A673 (cell line): ENCODE measurements at regions not wholly inside any gene's neighbourhood (a gene's known extent, or its start where the extent isn't known, plus 50 kb on each side); places are given as distances from the start of the nearest gene placed in this dataset.

Source experiments
- BruUV-seq: library from RNA; stranded (reverse); fragments of 400-500 nt; replicated peaks from 2 replicates; lab custom pipeline; 2021; lab: Mats Ljungman, UMichigan
- CTCF ChIA-PET: fragments of 300-600 bp; sonication (Branson Sonifier 250); formaldehyde crosslinking; loops from one replicate; lab custom pipeline; 2022; ENCODE audit warnings: antibody characterized with exemption; lab: Charles Lee
- POLR2A ChIA-PET: fragments of 300-600 bp; sonication (Branson Sonifier 250); formaldehyde crosslinking; loops from one replicate; lab custom pipeline; 2022; ENCODE audit warnings: antibody characterized with exemption; ENCODE audit not compliant: low non-redundant PET; lab: Charles Lee
- DNase-seq: peaks from one replicate; pipeline ENCODE4 v3.0.0-alpha.2; 2015; ENCODE audit warnings: low spot score
- H3K27ac ChIP-seq: fragments of 200-600 bp; sonication (generic); 2 replicates; pipeline ENCODE4 v1.5.1; 2016; ENCODE audit warnings: mixed run types, low read depth, mild to moderate bottlenecking, mixed read lengths, antibody characterized with exemption, low read length; ENCODE audit not compliant: poor library complexity, severe bottlenecking
- H3K27me3 ChIP-seq: fragments of 200-600 bp; sonication (generic); replicated peaks from 2 replicates; pipeline ENCODE4 v1.6.1; 2017; ENCODE audit warnings: mixed run types, low read depth, mild to moderate bottlenecking, mixed read lengths, antibody characterized with exemption, low read length; ENCODE audit not compliant: insufficient read depth, poor library complexity
- H3K36me3 ChIP-seq: fragments of 200-600 bp; sonication (generic); 2 replicates; pipeline ENCODE4 v1.6.1; 2016; ENCODE audit warnings: mixed run types, mild to moderate bottlenecking, mixed read lengths, antibody characterized with exemption, low read length; ENCODE audit not compliant: insufficient read depth, poor library complexity, severe bottlenecking
- H3K4me1 ChIP-seq: fragments of 200-600 bp; sonication (generic); 2 replicates; pipeline ENCODE4 v1.6.1; 2017; ENCODE audit warnings: mixed run types, mild to moderate bottlenecking, mixed read lengths, antibody characterized with exemption, low read length; ENCODE audit not compliant: insufficient read depth, poor library complexity, severe bottlenecking
- H3K4me3 ChIP-seq: fragments of 200-600 bp; sonication (generic); 2 replicates; pipeline ENCODE4 v1.5.1; 2016; ENCODE audit warnings: low read depth, mixed run types, mild to moderate bottlenecking, mixed read lengths, low read length; ENCODE audit not compliant: poor library complexity, severe bottlenecking
- H3K9me3 ChIP-seq: fragments of 200-600 bp; sonication (generic); 2 replicates; pipeline ENCODE4 v1.6.1; 2016; ENCODE audit warnings: mixed run types, low read depth, mild to moderate bottlenecking, mixed read lengths, antibody characterized with exemption, low read length; ENCODE audit not compliant: poor library complexity, severe bottlenecking
- EZH2 ChIP-seq: fragments of 200-600 bp; sonication (generic); IDR thresholded peaks from 2 replicates; pipeline ENCODE4 v1.6.1; 2017; ENCODE audit warnings: borderline replicate concordance, low read depth, mild to moderate bottlenecking, mixed read lengths, antibody characterized with exemption, low read length; ENCODE audit not compliant: poor library complexity, severe bottlenecking
- intact Hi-C: fragments of 100-400 bp; cut with micrococcal nuclease; formaldehyde crosslinking; loops from one replicate; pipeline ENCODE4 v1.10.0; 2022; ENCODE audit not compliant: unreplicated experiment
- TF ChIP-seq, protein P1 (sequence below): fragments of 300-800, 200-600 bp; sonication (generic); conservative IDR thresholded peaks from 2 replicates; pipeline ENCODE4 v1.5.1; 2017; ENCODE audit warnings: low read depth, mild to moderate bottlenecking, antibody characterized with exemption, low read length, moderate library complexity, mixed read lengths

DNA sequence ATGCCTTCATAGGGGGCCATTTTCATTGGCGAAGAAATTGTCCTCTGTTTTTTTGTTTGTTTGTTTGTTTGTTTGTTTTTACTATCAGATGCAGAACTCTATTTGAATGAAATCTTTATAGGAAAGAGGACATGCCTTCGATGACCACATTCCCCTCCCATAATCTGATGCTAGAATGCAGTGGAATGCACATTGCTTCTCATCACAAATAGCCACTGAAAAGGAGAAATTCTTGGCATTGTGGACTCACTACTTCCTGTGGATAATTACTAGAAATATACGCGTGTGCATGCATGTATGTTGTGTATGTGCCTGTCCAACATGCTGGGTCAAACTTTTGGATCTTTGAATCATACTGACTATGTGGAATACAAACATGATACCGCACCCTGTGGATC lies 70.5 kb upstream of the SFMBT2 start:
- ChIA-PET POLR2A (no interaction called here), CTCF (no interaction called here)
- no peaks in the 10 kb centered on the region for H3K4me1 ChIP-seq
- no peak overlapping the region for H3K27ac ChIP-seq
- no peaks in the 10 kb centered on the region for H3K9me3 ChIP-seq
- TF ChIP-seq, protein P1, sequence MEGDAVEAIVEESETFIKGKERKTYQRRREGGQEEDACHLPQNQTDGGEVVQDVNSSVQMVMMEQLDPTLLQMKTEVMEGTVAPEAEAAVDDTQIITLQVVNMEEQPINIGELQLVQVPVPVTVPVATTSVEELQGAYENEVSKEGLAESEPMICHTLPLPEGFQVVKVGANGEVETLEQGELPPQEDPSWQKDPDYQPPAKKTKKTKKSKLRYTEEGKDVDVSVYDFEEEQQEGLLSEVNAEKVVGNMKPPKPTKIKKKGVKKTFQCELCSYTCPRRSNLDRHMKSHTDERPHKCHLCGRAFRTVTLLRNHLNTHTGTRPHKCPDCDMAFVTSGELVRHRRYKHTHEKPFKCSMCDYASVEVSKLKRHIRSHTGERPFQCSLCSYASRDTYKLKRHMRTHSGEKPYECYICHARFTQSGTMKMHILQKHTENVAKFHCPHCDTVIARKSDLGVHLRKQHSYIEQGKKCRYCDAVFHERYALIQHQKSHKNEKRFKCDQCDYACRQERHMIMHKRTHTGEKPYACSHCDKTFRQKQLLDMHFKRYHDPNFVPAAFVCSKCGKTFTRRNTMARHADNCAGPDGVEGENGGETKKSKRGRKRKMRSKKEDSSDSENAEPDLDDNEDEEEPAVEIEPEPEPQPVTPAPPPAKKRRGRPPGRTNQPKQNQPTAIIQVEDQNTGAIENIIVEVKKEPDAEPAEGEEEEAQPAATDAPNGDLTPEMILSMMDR, result no peak
- no peak for TF ChIP-seq EZH2
- intact Hi-C loops, result no loop called here
- no peaks in the 10 kb centered on the region for H3K36me3 ChIP-seq
- peaks cover 26% of the 10 kb centered on the region for H3K27me3 ChIP-seq
- H3K4me3 ChIP-seq, result no peak overlapping the region
- no peak for DNase-seq
- BruUV-seq, result no TSS peak

DNA sequence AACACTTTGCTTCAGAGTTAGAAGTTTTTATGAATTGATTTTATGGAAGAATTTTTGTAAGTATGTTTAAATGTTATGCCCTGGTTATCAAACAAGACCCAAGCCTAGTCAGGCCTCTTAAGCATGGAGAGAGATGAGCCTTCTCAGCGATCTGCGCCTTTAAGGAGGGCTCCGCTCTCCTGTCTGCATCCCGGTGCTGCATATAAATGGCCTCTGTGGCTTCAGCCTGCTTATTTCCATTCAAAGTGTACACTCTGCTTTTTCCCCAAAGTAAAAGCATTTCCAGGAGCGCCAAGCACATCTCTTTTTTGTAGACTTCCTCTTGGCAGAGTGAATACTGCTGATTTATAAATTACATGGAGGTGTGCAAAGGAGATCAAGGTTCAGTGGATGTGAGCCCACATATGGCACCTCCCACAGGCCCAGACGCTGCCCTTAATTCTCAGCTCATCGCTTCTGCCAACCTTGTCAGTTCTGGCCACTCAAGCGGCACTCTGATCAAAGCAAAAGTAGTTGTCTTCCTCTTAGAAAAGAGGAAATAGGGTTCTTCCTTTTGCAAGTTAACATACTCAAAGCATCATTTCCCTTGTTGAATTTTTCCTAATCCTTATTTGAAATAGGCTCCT lies 70.0 kb upstream of the SFMBT2 start:
- no peak overlapping the region for H3K4me3 ChIP-seq
- H3K27me3 ChIP-seq, result peaks cover 21% of the 10 kb centered on the region
- intact Hi-C loops, result no loop called here
- no TSS peak for BruUV-seq
- H3K27ac ChIP-seq, result no peak overlapping the region
- no peaks in the 10 kb centered on the region for H3K9me3 ChIP-seq
- no peaks in the 10 kb centered on the region for H3K36me3 ChIP-seq
- ChIA-PET CTCF (no interaction called here), POLR2A (no interaction called here)
- TF ChIP-seq EZH2, result no peak
- TF ChIP-seq, protein P1, result no peak
- DNase-seq, result no peak
- H3K4me1 ChIP-seq, result no peaks in the 10 kb centered on the region

DNA sequence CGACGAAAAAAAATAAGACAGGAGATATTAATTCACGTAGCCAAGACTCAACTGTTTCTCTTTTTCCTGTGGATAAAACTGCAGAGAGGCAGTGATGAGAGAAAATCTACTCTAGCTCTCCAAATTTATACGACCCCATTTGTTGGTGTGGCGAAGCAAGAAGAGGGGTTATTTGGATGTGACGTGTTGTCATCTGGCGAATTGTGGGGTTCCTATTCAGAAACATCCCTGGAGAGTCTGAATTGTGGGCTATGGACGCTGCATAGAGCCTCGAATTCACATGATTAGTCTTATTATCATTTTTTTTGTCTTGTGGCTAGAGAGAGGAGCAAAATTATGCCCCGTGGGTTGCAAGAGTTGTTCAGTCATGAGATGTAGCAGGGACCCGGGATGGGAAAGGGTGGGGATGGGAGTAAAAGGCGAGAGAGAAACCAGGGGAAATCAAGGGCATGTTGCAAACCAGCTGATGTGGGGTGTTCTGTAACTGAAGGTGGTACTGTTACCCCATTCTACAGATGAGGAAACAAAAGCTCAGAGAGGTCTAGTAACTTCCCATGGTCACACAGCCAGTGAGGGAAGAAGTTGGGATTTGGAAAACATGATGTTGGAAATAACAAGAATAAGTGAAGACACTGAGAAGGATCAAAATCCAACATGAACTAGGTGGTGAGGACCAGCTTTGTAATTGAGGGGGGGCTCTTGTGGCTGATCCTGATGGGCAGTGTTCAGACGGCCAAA lies 69.2 kb upstream of the SFMBT2 start:
- no peaks in the 10 kb centered on the region for H3K4me1 ChIP-seq
- no peak overlapping the region for H3K4me3 ChIP-seq
- ChIA-PET CTCF (no interaction called here), POLR2A (no interaction called here)
- no TSS peak for BruUV-seq
- H3K36me3 ChIP-seq, result no peaks in the 10 kb centered on the region
- DNase-seq, result no peak
- intact Hi-C loops, result no loop called here
- H3K27me3 ChIP-seq, result peaks cover 17% of the 10 kb centered on the region
- no peaks in the 10 kb centered on the region for H3K9me3 ChIP-seq
- TF ChIP-seq EZH2, result no peak
- TF ChIP-seq, protein P1, result no peak
- H3K27ac ChIP-seq, result no peak overlapping the region
